SK-N-SH (cell line): ENCODE measurements at regions not wholly inside any gene's neighbourhood (a gene's known extent, or its start where the extent isn't known, plus 50 kb on each side); places are given as distances from the start of the nearest gene placed in this dataset.

Experiments used
- CTCF ChIA-PET: fragments of 300-600, 350-600 bp; formaldehyde crosslinking; extraction: SDS; loops from one replicate; lab custom pipeline; 2021; lab: Yijun Ruan, JAX
- POLR2A ChIA-PET: fragments of 350-600 bp; sonication (Branson Sonifier 250); formaldehyde crosslinking; extraction: SDS; loops from one replicate; lab custom pipeline; 2020; ENCODE audit warnings: antibody characterized with exemption, inconsistent platforms; lab: Yijun Ruan, JAX
- DNase-seq: peaks from one replicate; pipeline ENCODE4 v3.0.0; 2012
- H2AFZ ChIP-seq: fragments of 200-600 bp; sonication (generic); 2 replicates; pipeline ENCODE4 v1.8.1; 2016; ENCODE audit warnings: antibody characterized with exemption, mild to moderate bottlenecking, low read depth
- H3F3A ChIP-seq: fragments of 200-600 bp; sonication (generic); replicated peaks from 2 replicates; pipeline ENCODE3; 2016; ENCODE audit warnings: antibody characterized with exemption, mild to moderate bottlenecking; ENCODE audit not compliant: insufficient read depth
- H3K27ac ChIP-seq, 2 experiments: fragments of 200-500 bp in 1 of 2; fragments of 200-600 bp in 1 of 2; sonication (Bioruptor generic) in 1 of 2; sonication (generic), shearing (Covaris generic) in 1 of 2; 2 replicates each; pipeline versions ENCODE4 v1.5.1 to v1.6.1; 2014 to 2016; ENCODE audit warnings: low read depth in 2 of 2, inconsistent platforms in 1 of 2, low read length in 1 of 2, mild to moderate bottlenecking in 1 of 2, mixed read lengths in 1 of 2
- H3K27me3 ChIP-seq: fragments of 200-600 bp; sonication (generic), shearing (Covaris generic); 2 replicates; pipeline ENCODE4 v1.6.1; 2016; ENCODE audit warnings: mixed run types; ENCODE audit not compliant: insufficient read depth
- H3K36me3 ChIP-seq, 2 experiments: fragments of 200-500 bp in 1 of 2; fragments of 200-600 bp in 1 of 2; sonication (Bioruptor generic) in 1 of 2; sonication (generic) in 1 of 2; replicated peaks in 1 of 2; 2 replicates each; pipeline versions ENCODE3 to v1.5.1; 2014 to 2016; ENCODE audit warnings: low read length in 1 of 2, mild to moderate bottlenecking in 1 of 2; ENCODE audit not compliant: insufficient read depth in 2 of 2, control insufficient read depth in 1 of 2
- H3K4me1 ChIP-seq, 2 experiments: fragments of 200-500 bp in 1 of 2; fragments of 200-600 bp in 1 of 2; sonication (Bioruptor generic) in 1 of 2; sonication (generic), shearing (Covaris generic) in 1 of 2; 2 replicates each; pipeline versions ENCODE4 v1.5.1 to v1.6.1; 2014 to 2016; ENCODE audit warnings: low read depth in 1 of 2, low read length in 1 of 2, mixed run types in 1 of 2; ENCODE audit not compliant: insufficient read depth in 2 of 2, control insufficient read depth in 1 of 2
- H3K4me2 ChIP-seq: fragments of 200-600 bp; sonication (generic), shearing (Covaris generic); 2 replicates; pipeline ENCODE4 v1.6.1; 2017; ENCODE audit warnings: mixed run types
- H3K4me3 ChIP-seq, 2 experiments: fragments of 200-500 bp in 1 of 2; fragments of 200-600 bp in 1 of 2; sonication (Bioruptor generic) in 1 of 2; sonication (generic), shearing (Covaris generic) in 1 of 2; 2 replicates each; pipeline versions ENCODE4 v1.5.1 to v1.8.1; 2014 to 2016; ENCODE audit warnings: low read depth in 2 of 2, inconsistent platforms in 1 of 2, low read length in 1 of 2, mild to moderate bottlenecking in 1 of 2, mixed read lengths in 1 of 2, moderate library complexity in 1 of 2
- H3K79me2 ChIP-seq: fragments of 200-600 bp; sonication (generic); 2 replicates; pipeline ENCODE4 v1.8.1; 2017; ENCODE audit warnings: mild to moderate bottlenecking; ENCODE audit not compliant: insufficient read depth
- H3K9ac ChIP-seq: fragments of 200-600 bp; sonication (generic); 2 replicates; pipeline ENCODE4 v1.6.1; 2017; ENCODE audit warnings: mixed run types
- H3K9me2 ChIP-seq: fragments of 200-600 bp; sonication (generic); 2 replicates; pipeline ENCODE4 v1.6.1; 2017; ENCODE audit warnings: mixed run types
- H3K9me3 ChIP-seq: fragments of 200-600 bp; sonication (generic); 2 replicates; pipeline ENCODE4 v1.6.1; 2017; ENCODE audit warnings: mixed run types, mild to moderate bottlenecking, moderate library complexity
- H4K20me1 ChIP-seq: fragments of 200-600 bp; sonication (generic); 2 replicates; pipeline ENCODE4 v1.6.1; 2017; ENCODE audit warnings: mild to moderate bottlenecking, mixed run types; ENCODE audit not compliant: insufficient read depth
- CHD2 ChIP-seq: fragments of 150-350 bp; IDR thresholded peaks from 2 replicates; pipeline ENCODE4 v1.6.1; 2018; ENCODE audit warnings: low read length; ENCODE audit not compliant: partially characterized antibody
- CTCF ChIP-seq: fragments of 200-600 bp; sonication (generic); IDR thresholded peaks from 2 replicates; pipeline ENCODE4 v1.6.1; 2017; ENCODE audit warnings: antibody characterized with exemption, mild to moderate bottlenecking, moderate library complexity
- EZH2phosphoT487 ChIP-seq: fragments of 200-600 bp; sonication (generic); IDR thresholded peaks from 2 replicates; pipeline ENCODE4 v1.6.1; 2017; ENCODE audit warnings: low read depth, mixed run types, mild to moderate bottlenecking, antibody characterized with exemption, moderate library complexity, borderline replicate concordance
- FOXJ3 ChIP-seq: sonication (generic); formaldehyde crosslinking; IDR thresholded peaks from 2 replicates; pipeline ENCODE4 v1.5.1; 2020; ENCODE audit warnings: mild to moderate bottlenecking, missing genetic modification reagents
- GABPA ChIP-seq: IDR thresholded peaks from 2 replicates; pipeline ENCODE4 v1.4.0; 2012; ENCODE audit warnings: low read depth, mild to moderate bottlenecking
- GATA2 ChIP-seq: sonication (generic); formaldehyde crosslinking; IDR thresholded peaks from 2 replicates; pipeline ENCODE4 v1.5.0; 2020; ENCODE audit warnings: mild to moderate bottlenecking, missing genetic modification reagents
- JUND ChIP-seq: IDR thresholded peaks from 2 replicates; pipeline ENCODE4 v1.4.0; 2012
- MAX ChIP-seq: IDR thresholded peaks from 2 replicates; pipeline ENCODE4 v1.4.0; 2012; ENCODE audit warnings: low read depth
- MEF2A ChIP-seq: IDR thresholded peaks from 2 replicates; pipeline ENCODE4 v1.4.0; 2012; ENCODE audit warnings: low read depth, borderline replicate concordance
- MXI1 ChIP-seq: IDR thresholded peaks from 2 replicates; pipeline ENCODE4 v1.6.1; 2012; ENCODE audit warnings: mild to moderate bottlenecking, low read depth, low read length, improper control_type of control experiment
- NFIC ChIP-seq: IDR thresholded peaks from 2 replicates; pipeline ENCODE4 v1.4.0; 2012; ENCODE audit warnings: borderline replicate concordance
- NRF1 ChIP-seq: IDR thresholded peaks from 2 replicates; pipeline ENCODE4 v1.6.1; 2012; ENCODE audit warnings: low read depth, mild to moderate bottlenecking, low read length
- RFX5 ChIP-seq: IDR thresholded peaks from 2 replicates; pipeline ENCODE4 v1.6.1; 2012; ENCODE audit warnings: mild to moderate bottlenecking, improper control_type of control experiment, low read length
- RXRA ChIP-seq: IDR thresholded peaks from 2 replicates; pipeline ENCODE4 v1.4.0; 2012; ENCODE audit warnings: low read depth, mild to moderate bottlenecking, borderline replicate concordance
- SIN3A ChIP-seq: IDR thresholded peaks from 2 replicates; pipeline ENCODE4 v1.6.1; 2012; ENCODE audit warnings: low read depth, mild to moderate bottlenecking, low read length, moderate library complexity, borderline replicate concordance
- SMC3 ChIP-seq: IDR thresholded peaks from 2 replicates; pipeline ENCODE4 v1.6.1; 2012; ENCODE audit warnings: low read depth, low read length, improper control_type of control experiment
- TEAD4 ChIP-seq: IDR thresholded peaks from 2 replicates; pipeline ENCODE4 v1.4.0; 2012; ENCODE audit warnings: mild to moderate bottlenecking, borderline replicate concordance; ENCODE audit not compliant: insufficient read depth
- TF ChIP-seq, protein P1 (sequence below): IDR thresholded peaks from 2 replicates; pipeline ENCODE4 v1.6.1; 2012; ENCODE audit warnings: mild to moderate bottlenecking, low read depth, low read length, moderate library complexity
- TF ChIP-seq, protein P2 (sequence below): IDR thresholded peaks from 2 replicates; pipeline ENCODE4 v1.4.0; 2012; ENCODE audit warnings: low read depth, borderline replicate concordance

GRCh38 chr13:103961784-103962183 lies 895.6 kb upstream of the SLC10A2 start (continued):
- TF ChIP-seq, protein P1, sequence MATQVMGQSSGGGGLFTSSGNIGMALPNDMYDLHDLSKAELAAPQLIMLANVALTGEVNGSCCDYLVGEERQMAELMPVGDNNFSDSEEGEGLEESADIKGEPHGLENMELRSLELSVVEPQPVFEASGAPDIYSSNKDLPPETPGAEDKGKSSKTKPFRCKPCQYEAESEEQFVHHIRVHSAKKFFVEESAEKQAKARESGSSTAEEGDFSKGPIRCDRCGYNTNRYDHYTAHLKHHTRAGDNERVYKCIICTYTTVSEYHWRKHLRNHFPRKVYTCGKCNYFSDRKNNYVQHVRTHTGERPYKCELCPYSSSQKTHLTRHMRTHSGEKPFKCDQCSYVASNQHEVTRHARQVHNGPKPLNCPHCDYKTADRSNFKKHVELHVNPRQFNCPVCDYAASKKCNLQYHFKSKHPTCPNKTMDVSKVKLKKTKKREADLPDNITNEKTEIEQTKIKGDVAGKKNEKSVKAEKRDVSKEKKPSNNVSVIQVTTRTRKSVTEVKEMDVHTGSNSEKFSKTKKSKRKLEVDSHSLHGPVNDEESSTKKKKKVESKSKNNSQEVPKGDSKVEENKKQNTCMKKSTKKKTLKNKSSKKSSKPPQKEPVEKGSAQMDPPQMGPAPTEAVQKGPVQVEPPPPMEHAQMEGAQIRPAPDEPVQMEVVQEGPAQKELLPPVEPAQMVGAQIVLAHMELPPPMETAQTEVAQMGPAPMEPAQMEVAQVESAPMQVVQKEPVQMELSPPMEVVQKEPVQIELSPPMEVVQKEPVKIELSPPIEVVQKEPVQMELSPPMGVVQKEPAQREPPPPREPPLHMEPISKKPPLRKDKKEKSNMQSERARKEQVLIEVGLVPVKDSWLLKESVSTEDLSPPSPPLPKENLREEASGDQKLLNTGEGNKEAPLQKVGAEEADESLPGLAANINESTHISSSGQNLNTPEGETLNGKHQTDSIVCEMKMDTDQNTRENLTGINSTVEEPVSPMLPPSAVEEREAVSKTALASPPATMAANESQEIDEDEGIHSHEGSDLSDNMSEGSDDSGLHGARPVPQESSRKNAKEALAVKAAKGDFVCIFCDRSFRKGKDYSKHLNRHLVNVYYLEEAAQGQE = no peak
- no peak for TF ChIP-seq RFX5
- TF ChIP-seq MAX = no peak

- Histone ChIP-seq H3K4me2 (no peak overlapping the region), H3K9me2 (no peaks in the 10 kb centered on the region), H3K27me3 (no peaks in the 10 kb centered on the region), H3F3A (no peaks in the 10 kb centered on the region), H3K4me1 (peaks cover 0 to 17% of the 10 kb centered on the region in 2 experiments; a peak in 2 of 4 replicates), H3K9ac (no peak overlapping the region), H3K4me3 (no peak overlapping the region), H3K79me2 (no peaks in the 10 kb centered on the region), H3K27ac (peak overlapping the region in 1 of 2 experiments; percentile 78; a peak in 2 of 4 replicates), H4K20me1 (no peaks in the 10 kb centered on the region), H3K36me3 (no peaks in the 10 kb centered on the region), H3K9me3 (no peaks in the 10 kb centered on the region), H2AFZ (no peak overlapping the region)
- ChIA-PET POLR2A (no interaction called here), CTCF (no interaction called here)
- no peak for DNase-seq
- TF ChIP-seq FOXJ3 (CRISPR knock-in tag) (no peak), NFIC (no peak), CHD2 (no peak), SIN3A (no peak), GATA2 (no peak), CTCF (no peak), SMC3 (no peak), JUND (no peak), TEAD4 (no peak), EZH2phosphoT487 (no peak), NRF1 (no peak), MEF2A (no peak), GABPA (no peak), MXI1 (no peak), RFX5 (no peak), RXRA (no peak)
- TF ChIP-seq, protein P2, sequence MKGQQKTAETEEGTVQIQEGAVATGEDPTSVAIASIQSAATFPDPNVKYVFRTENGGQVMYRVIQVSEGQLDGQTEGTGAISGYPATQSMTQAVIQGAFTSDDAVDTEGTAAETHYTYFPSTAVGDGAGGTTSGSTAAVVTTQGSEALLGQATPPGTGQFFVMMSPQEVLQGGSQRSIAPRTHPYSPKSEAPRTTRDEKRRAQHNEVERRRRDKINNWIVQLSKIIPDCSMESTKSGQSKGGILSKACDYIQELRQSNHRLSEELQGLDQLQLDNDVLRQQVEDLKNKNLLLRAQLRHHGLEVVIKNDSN = no peak
- TF ChIP-seq, protein P1 = no peak
Observed at GRCh38 chr13:103961129-103961528, 894.9 kb upstream of the SLC10A2 start.
